Lower leg skin (tissue), 3 donors: ENCODE measurements at regions not wholly inside any gene's neighbourhood (a gene's known extent, or its start where the extent isn't known, plus 50 kb on each side); places are given as distances from the start of the nearest gene placed in this dataset.

Experiments
- POLR2A ChIP-seq, 2 donors: fragments of 450-650 bp; IDR thresholded peaks; one replicate each; pipeline ENCODE4 v1.6.1; 2016 to 2017; ENCODE audit warnings: antibody characterized with exemption in 2 of 2, mild to moderate bottlenecking in 1 of 2, moderate library complexity in 1 of 2
- TF ChIP-seq, protein P1 (sequence below), 3 donors: fragments of 450-650 bp; IDR thresholded peaks; one replicate each; pipeline ENCODE4 v1.5.1; 2016; ENCODE audit warnings: antibody characterized with exemption in 3 of 3, mild to moderate bottlenecking in 3 of 3, moderate library complexity in 2 of 3

DNA sequence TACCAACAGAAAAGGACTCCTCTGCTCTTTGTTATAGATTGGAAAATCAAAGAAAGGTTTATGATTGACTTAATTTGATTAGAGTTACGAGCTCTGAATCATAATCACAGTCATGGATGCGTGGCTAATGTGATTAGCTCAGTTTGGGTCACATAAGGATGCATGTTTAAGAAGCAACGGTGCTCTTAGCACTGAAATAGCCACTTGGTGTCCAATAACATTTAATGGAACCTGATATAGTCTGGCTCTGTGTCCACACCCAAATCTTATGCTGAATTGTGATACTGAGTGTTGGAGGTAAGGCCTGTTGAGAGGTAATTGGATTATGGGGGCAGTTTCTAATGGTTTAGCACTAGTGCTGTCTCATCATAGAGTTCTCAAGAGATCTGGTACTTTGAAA, 501.6 kb downstream of the SLC6A15 start:
- TF ChIP-seq, protein P1, sequence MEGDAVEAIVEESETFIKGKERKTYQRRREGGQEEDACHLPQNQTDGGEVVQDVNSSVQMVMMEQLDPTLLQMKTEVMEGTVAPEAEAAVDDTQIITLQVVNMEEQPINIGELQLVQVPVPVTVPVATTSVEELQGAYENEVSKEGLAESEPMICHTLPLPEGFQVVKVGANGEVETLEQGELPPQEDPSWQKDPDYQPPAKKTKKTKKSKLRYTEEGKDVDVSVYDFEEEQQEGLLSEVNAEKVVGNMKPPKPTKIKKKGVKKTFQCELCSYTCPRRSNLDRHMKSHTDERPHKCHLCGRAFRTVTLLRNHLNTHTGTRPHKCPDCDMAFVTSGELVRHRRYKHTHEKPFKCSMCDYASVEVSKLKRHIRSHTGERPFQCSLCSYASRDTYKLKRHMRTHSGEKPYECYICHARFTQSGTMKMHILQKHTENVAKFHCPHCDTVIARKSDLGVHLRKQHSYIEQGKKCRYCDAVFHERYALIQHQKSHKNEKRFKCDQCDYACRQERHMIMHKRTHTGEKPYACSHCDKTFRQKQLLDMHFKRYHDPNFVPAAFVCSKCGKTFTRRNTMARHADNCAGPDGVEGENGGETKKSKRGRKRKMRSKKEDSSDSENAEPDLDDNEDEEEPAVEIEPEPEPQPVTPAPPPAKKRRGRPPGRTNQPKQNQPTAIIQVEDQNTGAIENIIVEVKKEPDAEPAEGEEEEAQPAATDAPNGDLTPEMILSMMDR (IDR thresholded peaks at IDR 0.05) = no peak
- TF ChIP-seq POLR2A (IDR thresholded peaks at IDR 0.05) = no peak
